NCI-H1694 (cell line): ENCODE measurements at regions not wholly inside any gene's neighbourhood (a gene's known extent, or its start where the extent isn't known, plus 50 kb on each side); places are given as distances from the start of the nearest gene placed in this dataset.

Experiments
- DNase-seq: peaks from one replicate; lab custom pipeline; 2025; lab: John Stamatoyannopoulos, UW

GRCh38 chr4:181507180-181507835 lies 735.9 kb upstream of the TENM3 start:
- DNase-seq, result no peak

GRCh38 chr4:181507938-181508337 lies 735.3 kb upstream of the TENM3 start:
- no peak for DNase-seq

GRCh38 chr4:181508601-181509000 lies 734.6 kb upstream of the TENM3 start:
- DNase-seq, result no peak

- DNase-seq, result no peak
Observed at GRCh38 chr4:181509073-181509472, 734.1 kb upstream of the TENM3 start.

- no peak for DNase-seq
Observed at GRCh38 chr4:181517491-181517890, 725.7 kb upstream of the TENM3 start.

GRCh38 chr4:181520790-181521189 lies 722.4 kb upstream of the TENM3 start:
- no peak for DNase-seq

GRCh38 chr4:181523973-181524372 lies 719.2 kb upstream of the TENM3 start:
- no peak for DNase-seq

- no peak for DNase-seq
Observed at GRCh38 chr4:181524499-181524898, 718.7 kb upstream of the TENM3 start.

GRCh38 chr4:181525634-181526033 lies 717.6 kb upstream of the TENM3 start:
- DNase-seq, result no peak

GRCh38 chr4:181528570-181529184 lies 714.5 kb upstream of the TENM3 start:
- peak; percentile 8 for DNase-seq

- no peak for DNase-seq
Observed at GRCh38 chr4:181529537-181529936, 713.7 kb upstream of the TENM3 start.

- no peak for DNase-seq
Observed at GRCh38 chr4:181536196-181536746, 706.9 kb upstream of the TENM3 start.

GRCh38 chr4:181536811-181537434 lies 706.3 kb upstream of the TENM3 start:
- no peak for DNase-seq

GRCh38 chr4:181538431-181538830 lies 704.8 kb upstream of the TENM3 start:
- no peak for DNase-seq

- no peak for DNase-seq
Observed at GRCh38 chr4:181541396-181541795, 701.8 kb upstream of the TENM3 start.

GRCh38 chr4:181548873-181549575 lies 694.2 kb upstream of the TENM3 start:
- DNase-seq, result no peak

- no peak for DNase-seq
Observed at GRCh38 chr4:181549576-181550188, 693.5 kb upstream of the TENM3 start.

- DNase-seq, result no peak
Observed at GRCh38 chr4:181550381-181550780, 692.8 kb upstream of the TENM3 start.

- DNase-seq, result no peak
Observed at GRCh38 chr4:181559637-181560036, 683.6 kb upstream of the TENM3 start.

- DNase-seq, result no peak
Observed at GRCh38 chr4:181562399-181562798, 680.8 kb upstream of the TENM3 start.

- DNase-seq, result no peak
Observed at GRCh38 chr4:181564625-181565024, 678.6 kb upstream of the TENM3 start.

- no peak for DNase-seq
Observed at GRCh38 chr4:181566490-181566889, 676.7 kb upstream of the TENM3 start.
